ENCODE measurements at regions not wholly inside any gene's neighbourhood (a gene's known extent, or its start where the extent isn't known, plus 50 kb on each side); places are given as distances from the start of the nearest gene placed in this dataset.

DNA sequence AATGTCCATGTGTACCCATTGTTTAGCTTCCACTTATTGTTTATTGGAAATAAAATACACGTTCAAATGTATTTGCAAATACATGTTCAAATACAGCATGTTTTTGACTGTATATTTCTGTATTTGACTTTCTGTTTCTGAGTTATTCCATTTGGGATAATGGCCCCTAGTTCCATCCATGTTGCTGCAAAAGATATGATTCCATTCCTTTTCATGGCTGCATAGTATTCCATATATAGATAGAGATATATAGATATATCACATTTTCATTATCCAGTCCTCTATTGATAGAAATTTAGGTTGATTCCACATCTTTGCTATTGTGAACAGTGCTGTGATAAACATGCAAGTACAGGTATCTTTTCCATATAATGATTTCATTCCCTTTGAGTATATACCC lies 241.4 kb upstream of the SOX2 start:
- Histone ChIP-seq H3K9ac (ENCODE audit: low read length) (no peak overlapping the region), H3K9me3 (ENCODE audit: control insufficient read depth, low read length) (peaks cover 9% of the 10 kb centered on the region), H3K4me3 (ENCODE audit: low read length) (no peak overlapping the region), H3K4me1 (ENCODE audit: control insufficient read depth, insufficient read depth, low read length) (no peaks in the 10 kb centered on the region), H3K27me3 (replicated peaks; ENCODE audit: control insufficient read depth, insufficient read depth, low read length) (no peaks in the 10 kb centered on the region), H3K36me3 (ENCODE audit: control insufficient read depth, insufficient read depth, low read length, severe bottlenecking) (no peaks in the 10 kb centered on the region)
- DNase-seq (ENCODE audit: low read depth): no peak

DNA sequence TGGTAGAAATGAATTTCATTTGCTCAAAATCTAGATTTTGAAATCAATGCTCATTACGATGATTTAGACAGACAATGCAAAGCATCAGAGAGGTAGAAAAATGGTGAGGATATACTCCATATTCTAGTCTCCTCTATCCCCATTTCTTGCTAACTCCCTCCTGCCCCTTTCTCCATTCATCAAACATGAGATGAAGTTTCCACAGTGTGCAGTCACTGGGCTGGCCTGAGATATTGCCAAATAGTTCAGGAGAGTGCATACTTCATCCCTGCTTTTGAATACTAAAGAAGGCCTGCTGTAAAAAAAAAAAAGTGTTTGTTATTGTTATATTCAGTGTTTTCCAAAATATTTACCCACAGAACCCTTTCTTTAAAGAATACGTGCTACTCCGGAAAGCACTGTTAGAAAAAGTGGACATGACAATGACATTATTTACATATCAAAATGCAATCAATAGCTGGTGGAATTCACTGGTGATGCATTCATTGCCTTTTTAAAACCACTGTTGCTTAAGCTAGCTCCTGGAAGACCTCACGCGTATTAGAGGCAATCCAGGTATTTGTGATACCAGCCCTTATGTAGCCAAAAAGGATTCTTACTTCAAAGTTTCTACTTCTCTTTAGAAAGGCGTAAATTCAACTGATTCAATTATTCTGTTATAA lies 247.6 kb upstream of the SOX2 start:
- H3K9ac ChIP-seq (ENCODE audit: low read length): no peak overlapping the region
- no peak overlapping the region for H3K4me3 ChIP-seq (ENCODE audit: low read length)
- no peak for DNase-seq (ENCODE audit: low read depth)
- no peaks in the 10 kb centered on the region for H3K27me3 ChIP-seq (replicated peaks; ENCODE audit: control insufficient read depth, insufficient read depth, low read length)
- no peaks in the 10 kb centered on the region for H3K36me3 ChIP-seq (ENCODE audit: control insufficient read depth, insufficient read depth, low read length, severe bottlenecking)
- no peaks in the 10 kb centered on the region for H3K4me1 ChIP-seq (ENCODE audit: control insufficient read depth, insufficient read depth, low read length)
- H3K9me3 ChIP-seq (ENCODE audit: control insufficient read depth, low read length): no peaks in the 10 kb centered on the region

DNA sequence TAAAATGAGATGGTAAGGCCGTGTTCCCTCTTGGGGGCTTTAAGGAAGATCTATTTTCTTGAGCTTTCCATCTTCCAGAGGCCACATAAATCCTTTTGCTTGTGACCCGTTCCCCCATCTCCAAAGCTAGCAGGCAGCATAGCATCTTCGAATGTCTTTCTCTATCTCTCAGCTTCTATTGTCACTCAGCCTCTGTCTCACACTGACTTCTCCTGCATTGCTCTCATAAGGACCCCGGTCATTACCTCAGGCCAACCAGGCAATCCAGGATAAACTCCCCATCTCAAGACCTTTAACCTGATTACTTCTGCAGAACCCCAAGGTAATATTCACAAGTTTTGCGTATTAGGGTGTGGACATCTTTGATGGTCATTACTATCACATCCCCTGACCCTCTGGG lies 250.3 kb upstream of the SOX2 start:
- no peak for DNase-seq (ENCODE audit: low read depth)
- no peaks in the 10 kb centered on the region for H3K36me3 ChIP-seq (ENCODE audit: control insufficient read depth, insufficient read depth, low read length, severe bottlenecking)
- no peaks in the 10 kb centered on the region for H3K4me1 ChIP-seq (ENCODE audit: control insufficient read depth, insufficient read depth, low read length)
- H3K9ac ChIP-seq (ENCODE audit: low read length): no peak overlapping the region
- H3K4me3 ChIP-seq (ENCODE audit: low read length): no peak overlapping the region
- no peaks in the 10 kb centered on the region for H3K9me3 ChIP-seq (ENCODE audit: control insufficient read depth, low read length)
- H3K27me3 ChIP-seq (replicated peaks; ENCODE audit: control insufficient read depth, insufficient read depth, low read length): no peaks in the 10 kb centered on the region

DNA sequence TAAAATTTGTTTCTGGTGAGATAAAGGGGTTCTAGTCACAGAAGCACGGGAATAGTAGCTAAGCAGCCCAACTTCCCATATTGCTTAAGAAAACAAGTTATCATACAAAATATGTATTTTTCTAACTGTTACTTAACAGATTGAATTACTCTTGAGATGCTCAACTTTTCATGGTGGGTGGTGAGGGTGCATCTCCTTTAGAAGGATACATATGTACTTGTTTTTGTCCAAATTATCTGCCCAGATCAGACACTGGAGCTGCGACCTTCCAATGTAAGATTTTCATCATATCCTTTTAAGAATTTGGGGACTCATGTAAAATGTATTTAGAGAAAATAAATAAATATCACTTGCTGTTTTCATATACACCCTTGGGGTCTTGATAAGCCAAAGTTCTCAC lies 252.2 kb upstream of the SOX2 start:
- Histone ChIP-seq H3K9ac (ENCODE audit: low read length) (no peak overlapping the region), H3K9me3 (ENCODE audit: control insufficient read depth, low read length) (no peaks in the 10 kb centered on the region), H3K4me3 (ENCODE audit: low read length) (no peak overlapping the region), H3K36me3 (ENCODE audit: control insufficient read depth, insufficient read depth, low read length, severe bottlenecking) (no peaks in the 10 kb centered on the region), H3K27me3 (replicated peaks; ENCODE audit: control insufficient read depth, insufficient read depth, low read length) (no peaks in the 10 kb centered on the region), H3K4me1 (ENCODE audit: control insufficient read depth, insufficient read depth, low read length) (no peaks in the 10 kb centered on the region)
- DNase-seq (ENCODE audit: low read depth): no peak

DNA sequence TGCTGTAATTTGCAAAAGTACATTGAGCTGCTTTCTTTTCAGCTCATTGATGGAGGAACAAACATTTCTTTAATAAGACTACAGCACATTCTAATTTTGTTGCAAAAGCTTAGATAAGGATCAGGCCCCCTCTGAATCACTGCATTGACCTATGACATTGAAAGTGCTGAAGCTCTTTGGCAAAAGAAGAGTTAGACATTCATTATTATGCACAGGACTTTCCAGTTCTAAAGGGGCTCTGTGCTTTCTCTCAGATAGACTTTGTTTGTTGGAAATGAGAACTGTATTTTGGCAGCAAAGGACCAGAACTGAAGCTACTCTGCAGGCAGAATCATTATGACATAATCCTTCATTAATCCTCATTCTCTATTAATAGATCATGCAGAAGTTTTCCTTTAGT lies 252.9 kb upstream of the SOX2 start:
- H3K9ac ChIP-seq (ENCODE audit: low read length): no peak overlapping the region
- no peaks in the 10 kb centered on the region for H3K27me3 ChIP-seq (replicated peaks; ENCODE audit: control insufficient read depth, insufficient read depth, low read length)
- H3K9me3 ChIP-seq (ENCODE audit: control insufficient read depth, low read length): no peaks in the 10 kb centered on the region
- H3K36me3 ChIP-seq (ENCODE audit: control insufficient read depth, insufficient read depth, low read length, severe bottlenecking): no peaks in the 10 kb centered on the region
- DNase-seq (ENCODE audit: low read depth): no peak
- no peak overlapping the region for H3K4me3 ChIP-seq (ENCODE audit: low read length)
- no peaks in the 10 kb centered on the region for H3K4me1 ChIP-seq (ENCODE audit: control insufficient read depth, insufficient read depth, low read length)

DNA sequence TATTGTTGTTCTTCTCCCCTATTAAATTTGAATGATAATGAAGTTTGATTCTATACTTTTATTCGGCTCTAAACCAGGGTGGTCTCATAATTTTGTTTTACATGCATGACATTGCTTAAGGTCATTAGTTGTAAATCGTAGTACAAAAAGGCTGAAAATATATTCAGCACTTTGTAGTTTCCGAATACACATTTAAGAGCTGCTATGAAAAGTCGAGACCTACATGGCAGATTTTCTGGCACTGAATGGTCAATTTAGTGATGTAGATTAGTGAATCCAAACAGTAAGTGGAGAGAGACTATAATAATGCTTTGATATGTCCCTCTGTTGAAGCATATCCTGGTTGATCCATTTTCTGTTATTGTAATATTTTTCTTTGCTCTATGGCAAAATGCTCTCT lies 254.0 kb upstream of the SOX2 start:
- DNase-seq (ENCODE audit: low read depth): no peak
- Histone ChIP-seq H3K4me1 (ENCODE audit: control insufficient read depth, insufficient read depth, low read length) (no peaks in the 10 kb centered on the region), H3K4me3 (ENCODE audit: low read length) (no peak overlapping the region)

DNA sequence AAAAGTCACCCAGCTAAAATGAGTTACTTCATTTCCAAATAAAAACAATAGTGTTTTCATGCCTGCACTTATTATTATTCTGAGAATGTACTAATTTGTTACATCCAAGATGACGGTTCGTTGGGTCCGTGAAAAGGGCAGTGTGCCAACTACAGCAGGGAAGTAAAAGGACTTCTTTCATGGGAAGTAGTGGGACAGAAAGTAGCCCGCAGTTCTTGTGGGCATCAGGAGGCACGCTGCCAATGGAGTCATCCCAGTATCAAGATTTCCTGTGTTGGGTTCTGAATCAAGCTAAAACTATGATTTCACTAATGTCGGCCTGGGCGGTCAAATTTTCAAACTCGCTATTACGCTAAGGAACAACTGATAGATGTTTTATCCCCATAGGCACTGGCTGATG lies 254.5 kb upstream of the SOX2 start:
- DNase-seq (ENCODE audit: low read depth): no peak
- H3K9ac ChIP-seq (ENCODE audit: low read length): no peak overlapping the region
- H3K36me3 ChIP-seq (ENCODE audit: control insufficient read depth, insufficient read depth, low read length, severe bottlenecking): no peaks in the 10 kb centered on the region
- no peaks in the 10 kb centered on the region for H3K27me3 ChIP-seq (replicated peaks; ENCODE audit: control insufficient read depth, insufficient read depth, low read length)
- no peaks in the 10 kb centered on the region for H3K9me3 ChIP-seq (ENCODE audit: control insufficient read depth, low read length)
- no peaks in the 10 kb centered on the region for H3K4me1 ChIP-seq (ENCODE audit: control insufficient read depth, insufficient read depth, low read length)
- no peak overlapping the region for H3K4me3 ChIP-seq (ENCODE audit: low read length)

More for the DNA sequence above, 254.0 kb upstream of the SOX2 start:
- Histone ChIP-seq H3K27me3 (replicated peaks; ENCODE audit: control insufficient read depth, insufficient read depth, low read length) (no peaks in the 10 kb centered on the region), H3K36me3 (ENCODE audit: control insufficient read depth, insufficient read depth, low read length, severe bottlenecking) (no peaks in the 10 kb centered on the region), H3K9ac (ENCODE audit: low read length) (no peak overlapping the region), H3K9me3 (ENCODE audit: control insufficient read depth, low read length) (no peaks in the 10 kb centered on the region)

DNA sequence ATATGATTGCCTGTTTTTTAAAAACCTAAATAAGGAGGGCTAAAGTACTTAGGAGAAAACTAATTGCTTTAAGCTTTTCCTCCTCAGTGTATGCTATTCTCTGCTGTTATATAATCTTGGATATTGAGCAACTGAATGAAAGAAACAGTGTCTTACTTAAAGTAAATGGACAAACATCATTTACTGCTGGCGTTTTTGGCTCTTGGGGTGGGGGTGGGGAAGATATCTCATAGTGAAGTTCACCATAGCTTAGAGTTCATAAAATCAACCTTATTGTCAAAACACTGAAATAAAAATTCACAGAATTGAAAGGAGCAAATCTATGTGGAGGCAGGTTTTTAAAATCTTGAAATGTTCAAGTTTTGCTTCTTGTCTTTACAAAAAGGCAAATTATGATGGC lies 256.4 kb upstream of the SOX2 start:
- Histone ChIP-seq H3K9ac (ENCODE audit: low read length) (no peak overlapping the region), H3K4me1 (ENCODE audit: control insufficient read depth, insufficient read depth, low read length) (no peaks in the 10 kb centered on the region), H3K4me3 (ENCODE audit: low read length) (no peak overlapping the region), H3K9me3 (ENCODE audit: control insufficient read depth, low read length) (peaks cover 3% of the 10 kb centered on the region), H3K36me3 (ENCODE audit: control insufficient read depth, insufficient read depth, low read length, severe bottlenecking) (no peaks in the 10 kb centered on the region), H3K27me3 (replicated peaks; ENCODE audit: control insufficient read depth, insufficient read depth, low read length) (no peaks in the 10 kb centered on the region)
- no peak for DNase-seq (ENCODE audit: low read depth)

DNA sequence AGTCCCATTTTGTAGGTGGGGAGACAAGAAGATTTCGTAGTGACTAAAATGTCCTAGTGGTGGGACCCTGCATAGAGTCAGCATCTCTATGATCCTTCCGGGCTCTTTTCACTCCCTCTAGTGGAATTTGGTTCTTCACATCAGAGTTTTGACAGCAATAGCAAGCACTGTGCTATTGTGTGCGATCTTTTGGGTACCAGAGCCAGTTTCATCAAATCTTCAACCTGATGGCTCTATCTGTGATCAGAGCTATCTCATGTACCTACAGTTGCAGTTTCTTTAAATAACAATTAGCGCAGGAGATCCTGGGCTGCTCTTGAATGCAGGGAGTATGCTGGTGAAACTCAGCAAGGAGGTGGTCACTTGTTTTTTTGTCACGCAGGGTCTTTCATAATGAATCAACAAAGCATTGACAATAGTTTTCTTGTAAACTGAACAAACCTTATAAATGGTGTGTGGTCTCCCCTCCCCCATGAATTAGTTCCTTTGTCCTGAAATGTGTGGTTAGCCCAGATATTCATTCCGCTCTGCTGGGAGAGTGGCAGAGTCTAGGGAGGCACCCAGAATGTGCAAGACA lies 257.2 kb upstream of the SOX2 start:
- no peaks in the 10 kb centered on the region for H3K36me3 ChIP-seq (ENCODE audit: control insufficient read depth, insufficient read depth, low read length, severe bottlenecking)
- peaks cover 6% of the 10 kb centered on the region for H3K9me3 ChIP-seq (ENCODE audit: control insufficient read depth, low read length)
- no peaks in the 10 kb centered on the region for H3K27me3 ChIP-seq (replicated peaks; ENCODE audit: control insufficient read depth, insufficient read depth, low read length)
- no peak for DNase-seq (ENCODE audit: low read depth)
- H3K9ac ChIP-seq (ENCODE audit: low read length): no peak overlapping the region
- H3K4me1 ChIP-seq (ENCODE audit: control insufficient read depth, insufficient read depth, low read length): no peaks in the 10 kb centered on the region
- H3K4me3 ChIP-seq (ENCODE audit: low read length): no peak overlapping the region

DNA sequence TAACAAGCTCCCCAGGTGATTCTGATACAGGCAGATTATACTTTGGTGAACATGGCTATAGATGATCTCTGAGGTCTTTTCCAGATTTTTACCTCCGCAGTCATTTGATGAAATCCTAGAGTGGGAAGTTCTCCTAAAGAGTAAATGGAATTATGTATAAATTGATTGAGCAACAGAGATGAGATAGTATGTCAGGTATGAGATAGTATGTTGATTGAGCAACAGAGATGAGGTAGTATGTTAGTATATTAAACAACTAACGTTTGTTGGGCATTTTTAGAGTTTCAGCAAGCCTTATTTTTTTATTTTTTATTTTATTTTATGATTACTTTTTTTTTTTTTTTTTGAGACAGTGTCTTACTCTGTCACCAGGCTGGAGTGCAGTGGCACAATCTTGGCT lies 265.0 kb upstream of the SOX2 start:
- peaks cover 6% of the 10 kb centered on the region for H3K9me3 ChIP-seq (ENCODE audit: control insufficient read depth, low read length)
- no peak overlapping the region for H3K4me3 ChIP-seq (ENCODE audit: low read length)
- H3K36me3 ChIP-seq (ENCODE audit: control insufficient read depth, insufficient read depth, low read length, severe bottlenecking): no peaks in the 10 kb centered on the region
- no peak for DNase-seq (ENCODE audit: low read depth)
- H3K4me1 ChIP-seq (ENCODE audit: control insufficient read depth, insufficient read depth, low read length): no peaks in the 10 kb centered on the region
- no peaks in the 10 kb centered on the region for H3K27me3 ChIP-seq (replicated peaks; ENCODE audit: control insufficient read depth, insufficient read depth, low read length)
- H3K9ac ChIP-seq (ENCODE audit: low read length): no peak overlapping the region

DNA sequence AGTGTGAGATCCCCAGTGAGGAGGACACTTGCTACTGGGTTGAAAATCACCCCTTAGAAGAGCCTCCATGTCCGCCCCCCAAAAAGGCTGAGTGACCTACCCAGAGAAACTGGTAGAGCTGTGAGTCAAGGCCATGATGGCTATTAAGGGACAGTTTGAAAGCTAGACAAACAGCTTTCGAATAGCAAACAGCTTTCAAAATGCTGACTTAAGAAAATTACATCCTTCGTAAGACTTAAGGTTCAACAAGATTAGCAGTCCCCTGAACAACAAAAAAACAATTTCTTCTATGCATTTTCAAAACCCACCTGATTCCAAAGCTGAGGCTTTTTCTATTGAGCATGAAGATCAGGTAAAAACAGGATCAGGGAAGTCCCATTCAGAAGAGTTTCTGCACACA lies 269.7 kb upstream of the SOX2 start:
- no peaks in the 10 kb centered on the region for H3K4me1 ChIP-seq (ENCODE audit: control insufficient read depth, insufficient read depth, low read length)
- no peak overlapping the region for H3K9ac ChIP-seq (ENCODE audit: low read length)
- H3K4me3 ChIP-seq (ENCODE audit: low read length): no peak overlapping the region

DNA sequence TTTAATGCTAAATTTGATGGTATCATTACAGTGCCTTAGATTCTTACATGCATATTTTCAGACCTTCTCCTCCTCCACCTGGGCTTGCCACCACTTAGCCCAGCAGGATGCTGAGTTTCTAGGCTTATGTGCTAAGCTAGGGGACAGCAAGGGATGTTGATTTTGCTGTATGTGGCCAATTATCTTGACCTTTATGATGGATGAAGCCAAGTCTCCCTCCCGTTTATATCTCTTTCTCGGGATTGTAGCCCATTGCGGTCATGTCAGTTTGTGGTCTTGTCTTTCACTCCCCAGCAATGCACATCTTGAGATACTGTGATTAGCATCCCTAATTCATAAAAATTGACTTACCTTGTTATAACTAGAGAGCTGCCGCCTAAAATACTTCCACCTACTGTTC lies 278.7 kb upstream of the SOX2 start:
- Histone ChIP-seq H3K9ac (ENCODE audit: low read length) (no peak overlapping the region), H3K4me3 (ENCODE audit: low read length) (no peak overlapping the region), H3K36me3 (ENCODE audit: control insufficient read depth, insufficient read depth, low read length, severe bottlenecking) (no peaks in the 10 kb centered on the region), H3K27me3 (replicated peaks; ENCODE audit: control insufficient read depth, insufficient read depth, low read length) (no peaks in the 10 kb centered on the region), H3K4me1 (ENCODE audit: control insufficient read depth, insufficient read depth, low read length) (no peaks in the 10 kb centered on the region), H3K9me3 (ENCODE audit: control insufficient read depth, low read length) (no peaks in the 10 kb centered on the region)
- no peak for DNase-seq (ENCODE audit: low read depth)

More for the DNA sequence above, 269.7 kb upstream of the SOX2 start:
- Histone ChIP-seq H3K27me3 (replicated peaks; ENCODE audit: control insufficient read depth, insufficient read depth, low read length) (no peaks in the 10 kb centered on the region), H3K9me3 (ENCODE audit: control insufficient read depth, low read length) (no peaks in the 10 kb centered on the region), H3K36me3 (ENCODE audit: control insufficient read depth, insufficient read depth, low read length, severe bottlenecking) (no peaks in the 10 kb centered on the region)
- no peak for DNase-seq (ENCODE audit: low read depth)

Measured in adipocyte (in vitro differentiated cells).